Colonic mucosa (tissue), 4 donors: ENCODE measurements at regions not wholly inside any gene's neighbourhood (a gene's known extent, or its start where the extent isn't known, plus 50 kb on each side); places are given as distances from the start of the nearest gene placed in this dataset.

Source experiments
- DNase-seq: peaks from one replicate; pipeline ENCODE4 v3.0.0-alpha.2; 2020
- H3K27ac ChIP-seq: fragments of 200-600 bp; one replicate; pipeline ENCODE4 v1.8.0; 2021
- H3K27me3 ChIP-seq: fragments of 200-600 bp; one replicate; pipeline ENCODE4 v1.8.0; 2021
- H3K36me3 ChIP-seq: fragments of 200-600 bp; one replicate; pipeline ENCODE4 v1.8.0; 2021
- H3K4me1 ChIP-seq: fragments of 200-600 bp; one replicate; pipeline ENCODE4 v1.8.0; 2021; ENCODE audit warnings: mild to moderate bottlenecking
- H3K4me3 ChIP-seq: fragments of 200-600 bp; one replicate; pipeline ENCODE4 v1.8.0; 2021
- H3K9ac ChIP-seq, 2 donors: one replicate each; pipeline ENCODE4 v1.7.0; 2013; ENCODE audit warnings: control low read depth in 2 of 2, low read depth in 2 of 2, low read length in 2 of 2
- H3K9me3 ChIP-seq: fragments of 200-600 bp; one replicate; pipeline ENCODE4 v1.8.0; 2021
- CTCF ChIP-seq: fragments of 200-600 bp; IDR thresholded peaks from one replicate; pipeline ENCODE4 v1.8.0; 2022; ENCODE audit warnings: antibody characterized with exemption, mild to moderate bottlenecking
- intact Hi-C: fragments of 100-400 bp; cut with DNase I; formaldehyde crosslinking; loops from one replicate; pipeline ENCODE4 v1.14.1; 2022
- donor health status: healthy.
- donor health status: DM: no; HTN: no; CAD: no.
- donor health status: DM: no; HTN: no; CAD: no.

- no peaks in the 10 kb centered on the region for H3K36me3 ChIP-seq
- no peaks in the 10 kb centered on the region for H3K27me3 ChIP-seq
- no peak for TF ChIP-seq CTCF
- H3K4me1 ChIP-seq, result no peaks in the 10 kb centered on the region
- no peak overlapping the region for H3K4me3 ChIP-seq
- no peak for DNase-seq
- H3K27ac ChIP-seq, result no peak overlapping the region
- no peaks in the 10 kb centered on the region for H3K9me3 ChIP-seq
- intact Hi-C loops, result no loop called here
- no peak overlapping the region for H3K9ac ChIP-seq
These were observed 455.7 kb upstream of the PCDH7 start for GRCh38 chr4:30264465-30264864.

- Histone ChIP-seq H3K27me3 (no peaks in the 10 kb centered on the region), H3K4me1 (no peaks in the 10 kb centered on the region), H3K27ac (no peak overlapping the region), H3K4me3 (no peak overlapping the region), H3K9ac (no peak overlapping the region), H3K36me3 (no peaks in the 10 kb centered on the region), H3K9me3 (no peaks in the 10 kb centered on the region)
- TF ChIP-seq CTCF, result no peak
- no peak for DNase-seq
- intact Hi-C loops, result no loop called here
These were observed 454.5 kb upstream of the PCDH7 start for GRCh38 chr4:30265716-30266115.

GRCh38 chr4:30268370-30268769 lies 451.8 kb upstream of the PCDH7 start:
- no peak overlapping the region for H3K27ac ChIP-seq
- no peaks in the 10 kb centered on the region for H3K9me3 ChIP-seq
- TF ChIP-seq CTCF, result no peak
- no peak for DNase-seq
- H3K4me1 ChIP-seq, result no peaks in the 10 kb centered on the region
- no peaks in the 10 kb centered on the region for H3K36me3 ChIP-seq
- no peak overlapping the region for H3K9ac ChIP-seq
- intact Hi-C loops, result no loop called here
- H3K27me3 ChIP-seq, result no peaks in the 10 kb centered on the region
- no peak overlapping the region for H3K4me3 ChIP-seq

GRCh38 chr4:30269850-30270249 lies 450.3 kb upstream of the PCDH7 start:
- DNase-seq, result no peak
- Histone ChIP-seq H3K27me3 (no peaks in the 10 kb centered on the region), H3K4me3 (no peak overlapping the region), H3K27ac (no peak overlapping the region), H3K9me3 (no peaks in the 10 kb centered on the region), H3K36me3 (no peaks in the 10 kb centered on the region), H3K9ac (no peak overlapping the region), H3K4me1 (no peaks in the 10 kb centered on the region)
- intact Hi-C loops, result no loop called here
- no peak for TF ChIP-seq CTCF

GRCh38 chr4:30281986-30282385 lies 438.2 kb upstream of the PCDH7 start:
- Histone ChIP-seq H3K36me3 (no peaks in the 10 kb centered on the region), H3K27ac (no peak overlapping the region), H3K4me3 (no peak overlapping the region), H3K9me3 (no peaks in the 10 kb centered on the region), H3K27me3 (no peaks in the 10 kb centered on the region), H3K4me1 (no peaks in the 10 kb centered on the region), H3K9ac (no peak overlapping the region)
- intact Hi-C loops, result no loop called here
- no peak for DNase-seq
- no peak for TF ChIP-seq CTCF

GRCh38 chr4:30283336-30283735 lies 436.8 kb upstream of the PCDH7 start:
- no peaks in the 10 kb centered on the region for H3K9me3 ChIP-seq
- intact Hi-C loops, result no loop called here
- H3K27me3 ChIP-seq, result no peaks in the 10 kb centered on the region
- no peak overlapping the region for H3K27ac ChIP-seq
- no peak for DNase-seq
- no peak overlapping the region for H3K9ac ChIP-seq
- no peak overlapping the region for H3K4me3 ChIP-seq
- no peak for TF ChIP-seq CTCF
- H3K36me3 ChIP-seq, result no peaks in the 10 kb centered on the region
- no peaks in the 10 kb centered on the region for H3K4me1 ChIP-seq
